SU-DHL-6 (cell line): ENCODE measurements at regions not wholly inside any gene's neighbourhood (a gene's known extent, or its start where the extent isn't known, plus 50 kb on each side); places are given as distances from the start of the nearest gene placed in this dataset.
A peak's percentile ranks its signal among the peaks of the same experiment; 100 is the strongest.
"Not testable (repeated sequence)": the region's sequence is repeated elsewhere in the genome, so short reads cannot be mapped to it uniquely, and the experiment has no call there.

ENCODE experiments used
- H2AFZ ChIP-seq: fragments of 200-600 bp; sonication (generic); 2 replicates; pipeline ENCODE4 v1.6.1; 2014; ENCODE audit warnings: low read depth, mild to moderate bottlenecking, moderate library complexity, mixed read lengths, antibody characterized with exemption, low read length; ENCODE audit not compliant: severe bottlenecking
- H3F3A ChIP-seq: fragments of 200-600 bp; shearing (Covaris generic); 2 replicates; pipeline ENCODE4 v1.6.0; 2016; ENCODE audit warnings: antibody characterized with exemption, mild to moderate bottlenecking; ENCODE audit not compliant: insufficient read depth
- H3K27ac ChIP-seq: fragments of 200-600 bp; sonication (generic); 2 replicates; pipeline ENCODE4 v1.5.1; 2016; ENCODE audit warnings: low read depth, mild to moderate bottlenecking, low read length, moderate library complexity, mixed read lengths
- H3K27me3 ChIP-seq: fragments of 200-600 bp; sonication (generic), shearing (Covaris generic); 2 replicates; pipeline ENCODE4 v1.6.0; 2014; ENCODE audit warnings: mild to moderate bottlenecking, low read length
- H3K36me3 ChIP-seq: fragments of 200-600 bp; sonication (generic); 2 replicates; pipeline ENCODE4 v1.6.1; 2014; ENCODE audit warnings: mild to moderate bottlenecking, low read length, mixed read lengths
- H3K4me2 ChIP-seq: fragments of 300-600, 200-600 bp; shearing (Covaris generic), sonication (generic); 2 replicates; pipeline ENCODE4 v1.6.0; 2014; ENCODE audit warnings: low read length, low read depth, mild to moderate bottlenecking; ENCODE audit not compliant: poor library complexity, severe bottlenecking
- H3K4me3 ChIP-seq: fragments of 200-600 bp; sonication (generic); 2 replicates; pipeline ENCODE4 v1.5.1; 2014; ENCODE audit warnings: antibody characterized with exemption, low read length, mild to moderate bottlenecking, mixed read lengths; ENCODE audit not compliant: insufficient read depth, poor library complexity, severe bottlenecking
- H3K79me2 ChIP-seq: fragments of 200-600 bp; sonication (generic); 2 replicates; pipeline ENCODE4 v1.6.1; 2014; ENCODE audit warnings: mild to moderate bottlenecking, low read length, moderate library complexity; ENCODE audit not compliant: insufficient read depth
- H3K9ac ChIP-seq: fragments of 200-600 bp; sonication (generic); 2 replicates; pipeline ENCODE4 v1.7.0; 2014; ENCODE audit warnings: mild to moderate bottlenecking, low read length
- H3K9me2 ChIP-seq: fragments of 200-600 bp; sonication (generic); replicated peaks from 2 replicates; pipeline ENCODE4 v1.6.1; 2014; ENCODE audit warnings: low read length; ENCODE audit not compliant: insufficient read depth
- H3K9me3 ChIP-seq: fragments of 200-600 bp; sonication (generic); 2 replicates; pipeline ENCODE4 v1.6.1; 2014; ENCODE audit warnings: low read length, mixed read lengths; ENCODE audit not compliant: insufficient read depth
- H4K20me1 ChIP-seq: fragments of 200-600 bp; sonication (generic); 2 replicates; pipeline ENCODE4 v1.6.1; 2014; ENCODE audit warnings: low read depth, mild to moderate bottlenecking, antibody characterized with exemption, low read length, moderate library complexity, mixed read lengths
- EZH2phosphoT487 ChIP-seq: fragments of 200-600 bp; sonication (generic), shearing (Covaris generic); conservative IDR thresholded peaks from 2 replicates; pipeline ENCODE4 v1.6.1; 2018; ENCODE audit warnings: mild to moderate bottlenecking, antibody characterized with exemption, low read length, moderate library complexity, mixed read lengths
- TF ChIP-seq, protein P1 (sequence below): fragments of 200-600 bp; sonication (generic); IDR thresholded peaks from one replicate; pipeline ENCODE4 v1.5.1; 2017; ENCODE audit warnings: antibody characterized with exemption, mild to moderate bottlenecking, low read length, moderate library complexity; ENCODE audit not compliant: insufficient read depth, poor library complexity, severe bottlenecking

DNA sequence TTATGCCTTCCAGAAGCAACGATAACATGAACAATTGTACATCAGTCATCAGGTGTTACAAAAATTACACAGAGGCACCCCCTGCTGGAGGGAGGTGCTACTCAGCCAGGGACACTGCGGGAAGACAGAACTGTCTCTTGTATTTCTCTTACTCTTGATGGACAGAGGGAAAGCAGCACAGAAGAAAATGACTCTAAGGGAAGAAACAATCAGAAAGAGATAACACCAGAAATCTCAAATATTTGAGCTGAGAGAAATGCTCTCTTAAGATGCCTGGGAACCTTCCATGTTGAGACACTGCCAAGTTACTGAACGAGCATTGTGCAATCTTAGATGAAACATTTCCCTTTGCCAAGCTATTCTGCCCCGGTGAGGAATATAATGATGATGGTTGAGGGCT is 227.6 kb upstream of the NPSR1 start:
- H3K79me2 ChIP-seq, result no peaks in the 10 kb centered on the region
- H2AFZ ChIP-seq, result no peak overlapping the region
- H3K4me2 ChIP-seq, result no peak overlapping the region
- no peak overlapping the region for H3K27ac ChIP-seq
- no peaks in the 10 kb centered on the region for H3F3A ChIP-seq
- H3K9ac ChIP-seq, result no peak overlapping the region
- no peaks in the 10 kb centered on the region for H4K20me1 ChIP-seq
- H3K9me3 ChIP-seq, result no peaks in the 10 kb centered on the region
- no peak overlapping the region for H3K4me3 ChIP-seq
- no peaks in the 10 kb centered on the region for H3K27me3 ChIP-seq
- TF ChIP-seq EZH2phosphoT487, result no peak
- TF ChIP-seq, protein P1, sequence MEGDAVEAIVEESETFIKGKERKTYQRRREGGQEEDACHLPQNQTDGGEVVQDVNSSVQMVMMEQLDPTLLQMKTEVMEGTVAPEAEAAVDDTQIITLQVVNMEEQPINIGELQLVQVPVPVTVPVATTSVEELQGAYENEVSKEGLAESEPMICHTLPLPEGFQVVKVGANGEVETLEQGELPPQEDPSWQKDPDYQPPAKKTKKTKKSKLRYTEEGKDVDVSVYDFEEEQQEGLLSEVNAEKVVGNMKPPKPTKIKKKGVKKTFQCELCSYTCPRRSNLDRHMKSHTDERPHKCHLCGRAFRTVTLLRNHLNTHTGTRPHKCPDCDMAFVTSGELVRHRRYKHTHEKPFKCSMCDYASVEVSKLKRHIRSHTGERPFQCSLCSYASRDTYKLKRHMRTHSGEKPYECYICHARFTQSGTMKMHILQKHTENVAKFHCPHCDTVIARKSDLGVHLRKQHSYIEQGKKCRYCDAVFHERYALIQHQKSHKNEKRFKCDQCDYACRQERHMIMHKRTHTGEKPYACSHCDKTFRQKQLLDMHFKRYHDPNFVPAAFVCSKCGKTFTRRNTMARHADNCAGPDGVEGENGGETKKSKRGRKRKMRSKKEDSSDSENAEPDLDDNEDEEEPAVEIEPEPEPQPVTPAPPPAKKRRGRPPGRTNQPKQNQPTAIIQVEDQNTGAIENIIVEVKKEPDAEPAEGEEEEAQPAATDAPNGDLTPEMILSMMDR, result peak; percentile 32
- no peaks in the 10 kb centered on the region for H3K36me3 ChIP-seq
- H3K9me2 ChIP-seq, result no peaks in the 10 kb centered on the region

DNA sequence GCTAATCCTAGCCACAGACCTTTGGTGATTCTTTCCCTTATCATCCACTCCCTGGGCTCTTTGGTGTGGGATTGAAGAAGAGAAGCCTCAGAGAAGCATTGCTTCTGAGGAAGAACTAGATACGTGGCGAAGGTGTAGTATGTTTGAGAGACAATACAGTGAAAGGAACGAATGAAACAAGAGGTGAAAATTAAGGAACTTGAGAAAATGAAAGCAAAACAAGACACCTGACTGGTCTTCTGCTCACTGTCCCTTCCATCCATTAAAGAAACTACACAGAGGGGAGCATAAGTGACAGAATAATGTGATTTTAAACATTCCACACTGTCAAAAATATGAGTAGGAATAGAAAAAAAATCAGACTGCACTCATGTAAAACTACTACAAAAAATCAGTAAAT is 219.6 kb upstream of the NPSR1 start:
- no peaks in the 10 kb centered on the region for H3K9me3 ChIP-seq
- no peaks in the 10 kb centered on the region for H3F3A ChIP-seq
- no peak for TF ChIP-seq EZH2phosphoT487
- TF ChIP-seq, protein P1, result no peak
- no peak overlapping the region for H3K27ac ChIP-seq
- H2AFZ ChIP-seq, result no peak overlapping the region
- H3K36me3 ChIP-seq, result no peaks in the 10 kb centered on the region
- no peak overlapping the region for H3K9ac ChIP-seq
- H3K79me2 ChIP-seq, result no peaks in the 10 kb centered on the region
- no peaks in the 10 kb centered on the region for H4K20me1 ChIP-seq
- no peaks in the 10 kb centered on the region for H3K27me3 ChIP-seq
- H3K4me2 ChIP-seq, result no peak overlapping the region
- H3K4me3 ChIP-seq, result no peak overlapping the region
- H3K9me2 ChIP-seq, result no peaks in the 10 kb centered on the region

GRCh38 chr7:34445653-34446052 is 212.4 kb upstream of the NPSR1 start:
- Histone ChIP-seq H3K9me2 (no peaks in the 10 kb centered on the region), H3K9ac (no peak overlapping the region), H3K27me3 (no peaks in the 10 kb centered on the region), H4K20me1 (no peaks in the 10 kb centered on the region), H3K79me2 (no peaks in the 10 kb centered on the region), H3K4me3 (no peak overlapping the region), H3K27ac (no peak overlapping the region), H3K36me3 (no peaks in the 10 kb centered on the region), H3K4me2 (no peak overlapping the region), H3K9me3 (no peaks in the 10 kb centered on the region), H2AFZ (no peak overlapping the region), H3F3A (no peaks in the 10 kb centered on the region)
- no peak for TF ChIP-seq EZH2phosphoT487
- TF ChIP-seq, protein P1, result no peak

DNA sequence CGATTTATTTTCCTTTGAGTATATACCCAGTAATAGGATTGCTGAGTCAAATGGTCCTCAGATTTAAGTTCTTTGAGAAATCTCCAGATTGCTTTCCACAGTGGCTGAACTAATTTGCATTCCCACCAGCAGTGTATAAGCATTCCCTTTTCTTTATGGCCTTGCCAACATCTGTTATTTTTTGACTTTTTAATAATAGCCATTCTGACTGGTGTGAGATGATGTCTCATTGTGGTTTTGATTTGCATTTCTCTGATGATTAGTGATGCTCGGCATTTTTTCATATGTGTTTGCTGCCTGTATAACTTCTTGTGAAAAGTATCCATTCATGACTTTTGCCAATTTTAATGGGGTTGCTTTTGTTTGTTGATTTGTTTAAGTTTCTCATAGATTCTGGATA is 209.5 kb upstream of the NPSR1 start:
- not testable (repeated sequence) for H3K79me2 ChIP-seq, H3K27me3 ChIP-seq, H3F3A ChIP-seq, H3K9me2 ChIP-seq, H4K20me1 ChIP-seq, H2AFZ ChIP-seq, H3K27ac ChIP-seq, H3K36me3 ChIP-seq, H3K9ac ChIP-seq, H3K9me3 ChIP-seq, H3K4me2 ChIP-seq, H3K4me3 ChIP-seq
